ENCODE measurements at regions not wholly inside any gene's neighbourhood (a gene's known extent, or its start where the extent isn't known, plus 50 kb on each side); places are given as distances from the start of the nearest gene placed in this dataset.
A peak's percentile ranks its signal among the peaks of the same experiment; 100 is the strongest.
"Not testable (repeated sequence)": the region's sequence is repeated elsewhere in the genome, so short reads cannot be mapped to it uniquely, and the experiment has no call there.

GRCh38 chr6:85250586-85251220 lies 199.2 kb upstream of the NT5E start:
- DNase-seq (ENCODE audit: insufficient read length, low spot score), result no peak
- no peak for FAIRE-seq

GRCh38 chr6:85245004-85245403 lies 204.9 kb upstream of the NT5E start:
- FAIRE-seq, result no peak
- DNase-seq (ENCODE audit: insufficient read length, low spot score), result no peak
- TF ChIP-seq POLR2A (IDR thresholded peaks at IDR 0.05; ENCODE audit: low read depth, low read length), result no peak

More at GRCh38 chr6:85250586-85251220, 199.2 kb upstream of the NT5E start:
- no peak for TF ChIP-seq POLR2A (IDR thresholded peaks at IDR 0.05; ENCODE audit: low read depth, low read length)

GRCh38 chr6:85241498-85242052 lies 208.3 kb upstream of the NT5E start:
- TF ChIP-seq POLR2A (IDR thresholded peaks at IDR 0.05; ENCODE audit: low read depth, low read length), result no peak
- FAIRE-seq (no peak), DNase-seq (ENCODE audit: insufficient read length, low spot score) (no peak)

- DNase-seq (ENCODE audit: insufficient read length, low spot score), result no peak
- no peak for TF ChIP-seq POLR2A (IDR thresholded peaks at IDR 0.05; ENCODE audit: low read depth, low read length)
- peak; percentile 60 for FAIRE-seq
These were observed 209.0 kb upstream of the NT5E start for GRCh38 chr6:85240787-85241385.

- FAIRE-seq (no peak), DNase-seq (ENCODE audit: insufficient read length, low spot score) (no peak)
- no peak for TF ChIP-seq POLR2A (IDR thresholded peaks at IDR 0.05; ENCODE audit: low read depth, low read length)
These were observed 212.4 kb upstream of the NT5E start for GRCh38 chr6:85237478-85237877.

- DNase-seq (ENCODE audit: insufficient read length, low spot score) (no peak), FAIRE-seq (no peak)
- TF ChIP-seq POLR2A (IDR thresholded peaks at IDR 0.05; ENCODE audit: low read depth, low read length), result no peak
These were observed 213.2 kb upstream of the NT5E start for GRCh38 chr6:85236636-85237035.

- DNase-seq (ENCODE audit: insufficient read length, low spot score); FAIRE-seq: not testable (repeated sequence)
These were observed 222.5 kb upstream of the NT5E start for GRCh38 chr6:85227345-85227744.

- not testable (repeated sequence) for FAIRE-seq; DNase-seq (ENCODE audit: insufficient read length, low spot score)
These were observed 237.1 kb upstream of the NT5E start for GRCh38 chr6:85212794-85213193.

- no peak for FAIRE-seq
These were observed 254.6 kb upstream of the NT5E start for GRCh38 chr6:85195243-85195642.

GRCh38 chr6:85193339-85193738 lies 256.5 kb upstream of the NT5E start:
- TF ChIP-seq POLR2A (IDR thresholded peaks at IDR 0.05; ENCODE audit: low read depth, low read length), result no peak
- DNase-seq (ENCODE audit: insufficient read length, low spot score) (no peak), FAIRE-seq (no peak)

More at GRCh38 chr6:85195243-85195642, 254.6 kb upstream of the NT5E start:
- no peak for DNase-seq (ENCODE audit: insufficient read length, low spot score)
- no peak for TF ChIP-seq POLR2A (IDR thresholded peaks at IDR 0.05; ENCODE audit: low read depth, low read length)

- TF ChIP-seq POLR2A (IDR thresholded peaks at IDR 0.05; ENCODE audit: low read depth, low read length), result no peak
- FAIRE-seq, result no peak
- DNase-seq (ENCODE audit: insufficient read length, low spot score), result no peak
These were observed 257.3 kb upstream of the NT5E start for GRCh38 chr6:85192596-85192995.

GRCh38 chr6:85192186-85192585 lies 257.7 kb upstream of the NT5E start:
- no peak for DNase-seq (ENCODE audit: insufficient read length, low spot score)
- TF ChIP-seq POLR2A (IDR thresholded peaks at IDR 0.05; ENCODE audit: low read depth, low read length), result no peak
- no peak for FAIRE-seq

GRCh38 chr6:85191656-85192055 lies 258.2 kb upstream of the NT5E start:
- DNase-seq (ENCODE audit: insufficient read length, low spot score) (no peak), FAIRE-seq (no peak)
- TF ChIP-seq POLR2A (IDR thresholded peaks at IDR 0.05; ENCODE audit: low read depth, low read length), result no peak

- DNase-seq (ENCODE audit: insufficient read length, low spot score), result no peak
- no peak for TF ChIP-seq POLR2A (IDR thresholded peaks at IDR 0.05; ENCODE audit: low read depth, low read length)
- no peak for FAIRE-seq
These were observed 263.2 kb upstream of the NT5E start for GRCh38 chr6:85186546-85187175.

- FAIRE-seq (no peak), DNase-seq (ENCODE audit: insufficient read length, low spot score) (no peak)
- no peak for TF ChIP-seq POLR2A (IDR thresholded peaks at IDR 0.05; ENCODE audit: low read depth, low read length)
These were observed 263.9 kb upstream of the NT5E start for GRCh38 chr6:85185977-85186376.

All from H54 (cell line).